ENCODE measurements at regions not wholly inside any gene's neighbourhood (a gene's known extent, or its start where the extent isn't known, plus 50 kb on each side); places are given as distances from the start of the nearest gene placed in this dataset.

GRCh38 chr18:34411952-34412351 lies 187.2 kb upstream of the NOL4 start:
- TF ChIP-seq, protein P1, sequence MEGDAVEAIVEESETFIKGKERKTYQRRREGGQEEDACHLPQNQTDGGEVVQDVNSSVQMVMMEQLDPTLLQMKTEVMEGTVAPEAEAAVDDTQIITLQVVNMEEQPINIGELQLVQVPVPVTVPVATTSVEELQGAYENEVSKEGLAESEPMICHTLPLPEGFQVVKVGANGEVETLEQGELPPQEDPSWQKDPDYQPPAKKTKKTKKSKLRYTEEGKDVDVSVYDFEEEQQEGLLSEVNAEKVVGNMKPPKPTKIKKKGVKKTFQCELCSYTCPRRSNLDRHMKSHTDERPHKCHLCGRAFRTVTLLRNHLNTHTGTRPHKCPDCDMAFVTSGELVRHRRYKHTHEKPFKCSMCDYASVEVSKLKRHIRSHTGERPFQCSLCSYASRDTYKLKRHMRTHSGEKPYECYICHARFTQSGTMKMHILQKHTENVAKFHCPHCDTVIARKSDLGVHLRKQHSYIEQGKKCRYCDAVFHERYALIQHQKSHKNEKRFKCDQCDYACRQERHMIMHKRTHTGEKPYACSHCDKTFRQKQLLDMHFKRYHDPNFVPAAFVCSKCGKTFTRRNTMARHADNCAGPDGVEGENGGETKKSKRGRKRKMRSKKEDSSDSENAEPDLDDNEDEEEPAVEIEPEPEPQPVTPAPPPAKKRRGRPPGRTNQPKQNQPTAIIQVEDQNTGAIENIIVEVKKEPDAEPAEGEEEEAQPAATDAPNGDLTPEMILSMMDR (IDR thresholded peaks at IDR 0.05; ENCODE audit: low read depth, low read length): no peak

GRCh38 chr18:34431042-34431441 lies 206.3 kb upstream of the NOL4 start:
- TF ChIP-seq, protein P1 (IDR thresholded peaks at IDR 0.05; ENCODE audit: low read depth, low read length): no peak

More at GRCh38 chr18:34411952-34412351, 187.2 kb upstream of the NOL4 start:
- no peak for DNase-seq (ENCODE audit: extremely low read depth, low read depth)

DNA sequence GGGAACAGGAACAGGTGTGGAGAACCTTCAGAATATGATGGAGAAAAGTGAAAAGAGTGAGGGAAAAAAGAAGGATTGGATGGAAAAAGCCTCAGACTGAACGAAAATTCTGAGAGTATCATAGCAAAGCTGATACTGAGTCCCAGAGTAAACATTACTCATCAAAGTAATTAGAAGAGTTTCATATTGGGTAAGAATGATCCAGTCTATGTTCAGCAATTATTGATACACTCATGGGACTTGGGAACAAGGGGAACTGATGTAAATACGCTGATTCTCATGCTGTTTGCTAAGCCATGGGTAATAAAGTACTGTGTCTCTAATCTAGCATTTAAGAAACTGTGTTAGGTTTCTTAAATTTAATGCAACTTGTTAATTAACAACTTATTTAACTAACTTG lies 219.9 kb upstream of the NOL4 start:
- TF ChIP-seq, protein P1 (IDR thresholded peaks at IDR 0.05; ENCODE audit: low read depth, low read length): no peak

More at GRCh38 chr18:34431042-34431441, 206.3 kb upstream of the NOL4 start:
- no peak for DNase-seq (ENCODE audit: extremely low read depth, low read depth)

DNA sequence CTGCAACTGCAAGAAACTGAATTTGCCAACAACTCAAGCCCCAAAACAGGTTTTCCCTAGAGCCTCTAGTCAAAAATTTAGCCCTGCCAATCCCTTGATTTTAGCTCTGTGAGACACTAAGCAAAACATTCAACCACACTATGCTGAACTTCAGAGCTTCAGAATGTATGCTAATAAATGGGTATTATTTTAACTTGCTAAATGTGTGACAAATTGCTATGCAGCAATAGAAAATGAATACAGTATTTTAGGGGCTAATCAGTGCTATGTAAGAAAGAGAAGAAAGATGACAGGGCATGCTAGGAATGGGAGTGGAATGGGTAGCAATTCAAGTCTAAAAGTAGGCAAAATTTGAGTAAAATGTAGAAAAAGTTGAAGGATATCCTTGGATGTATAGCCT lies 223.9 kb upstream of the NOL4 start:
- TF ChIP-seq, protein P1 (IDR thresholded peaks at IDR 0.05; ENCODE audit: low read depth, low read length): no peak
- DNase-seq (ENCODE audit: extremely low read depth, low read depth): no peak

More for the DNA sequence above, 219.9 kb upstream of the NOL4 start:
- DNase-seq (ENCODE audit: extremely low read depth, low read depth): no peak

GRCh38 chr18:34457761-34458160 lies 233.0 kb upstream of the NOL4 start:
- TF ChIP-seq, protein P1 (IDR thresholded peaks at IDR 0.05; ENCODE audit: low read depth, low read length): no peak

DNA sequence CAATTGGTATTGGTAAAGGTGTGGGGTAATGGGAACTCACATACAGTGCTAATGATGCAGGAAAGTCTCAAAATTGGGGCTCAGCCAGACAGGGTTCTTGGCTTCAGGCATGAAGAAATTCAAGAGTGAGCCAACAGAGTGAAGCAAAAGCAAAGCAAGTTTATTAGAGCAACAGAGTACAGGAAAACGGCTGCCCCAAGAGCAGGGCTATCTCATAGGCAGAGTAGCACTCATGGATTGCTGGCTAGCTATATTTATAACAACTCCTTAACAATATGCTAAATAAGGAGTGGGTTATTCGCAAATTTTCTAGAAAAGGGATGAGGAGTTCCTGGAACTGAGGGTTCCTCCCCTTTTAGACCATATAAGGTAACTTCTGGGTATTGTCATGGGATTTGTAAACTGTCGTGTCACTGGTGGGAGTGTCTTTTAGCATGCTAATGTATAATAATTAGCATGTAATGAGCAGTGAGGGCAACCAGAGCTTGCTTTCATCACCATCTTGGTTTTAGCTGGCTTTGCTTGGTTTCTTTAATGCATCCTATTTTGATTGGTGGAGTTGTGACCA lies 233.8 kb upstream of the NOL4 start:
- no peak for DNase-seq (ENCODE audit: extremely low read depth, low read depth)
- TF ChIP-seq, protein P1 (IDR thresholded peaks at IDR 0.05; ENCODE audit: low read depth, low read length): no peak

More at GRCh38 chr18:34457761-34458160, 233.0 kb upstream of the NOL4 start:
- DNase-seq (ENCODE audit: extremely low read depth, low read depth): no peak

GRCh38 chr18:34461266-34461665 lies 236.6 kb upstream of the NOL4 start:
- DNase-seq (ENCODE audit: extremely low read depth, low read depth): no peak
- TF ChIP-seq, protein P1 (IDR thresholded peaks at IDR 0.05; ENCODE audit: low read depth, low read length): no peak

All from AG09319 (cell line).